HG02678 (cell line): ENCODE measurements at regions not wholly inside any gene's neighbourhood (a gene's known extent, or its start where the extent isn't known, plus 50 kb on each side); places are given as distances from the start of the nearest gene placed in this dataset.

Source experiments
- ATAC-seq: cut with Tn5 transposase; IDR thresholded peaks from one replicate; pipeline ENCODE4 v1.9.1; 2021; ENCODE audit warnings: mild to moderate bottlenecking, moderate library complexity; ENCODE audit not compliant: unreplicated experiment

- no peak for ATAC-seq
These were observed 387.0 kb upstream of the KHDRBS2 start for GRCh38 chr6:62672989-62673388.

- ATAC-seq, result no peak
These were observed 384.6 kb upstream of the KHDRBS2 start for GRCh38 chr6:62670490-62671223.

GRCh38 chr6:62669831-62670230 lies 383.8 kb upstream of the KHDRBS2 start:
- ATAC-seq, result no peak

GRCh38 chr6:62652692-62653328 lies 366.8 kb upstream of the KHDRBS2 start:
- no peak for ATAC-seq

GRCh38 chr6:62645274-62645673 lies 359.2 kb upstream of the KHDRBS2 start:
- no peak for ATAC-seq

GRCh38 chr6:62640749-62641148 lies 354.7 kb upstream of the KHDRBS2 start:
- ATAC-seq, result no peak

- no peak for ATAC-seq
These were observed 340.6 kb upstream of the KHDRBS2 start for GRCh38 chr6:62626661-62627060.

- no peak for ATAC-seq
These were observed 338.0 kb upstream of the KHDRBS2 start for GRCh38 chr6:62623846-62624532.

- ATAC-seq, result no peak
These were observed 329.5 kb upstream of the KHDRBS2 start for GRCh38 chr6:62615366-62616015.

GRCh38 chr6:62614442-62614841 lies 328.4 kb upstream of the KHDRBS2 start:
- no peak for ATAC-seq

- no peak for ATAC-seq
These were observed 327.9 kb upstream of the KHDRBS2 start for GRCh38 chr6:62613928-62614327.

- no peak for ATAC-seq
These were observed 326.4 kb upstream of the KHDRBS2 start for GRCh38 chr6:62612471-62612870.

- ATAC-seq, result no peak
These were observed 284.3 kb upstream of the KHDRBS2 start for GRCh38 chr6:62570372-62570771.

GRCh38 chr6:62541502-62541901 lies 255.5 kb upstream of the KHDRBS2 start:
- ATAC-seq, result no peak

- ATAC-seq, result no peak
These were observed 245.0 kb upstream of the KHDRBS2 start for GRCh38 chr6:62530985-62531384.

GRCh38 chr6:62528894-62529526 lies 243.0 kb upstream of the KHDRBS2 start:
- ATAC-seq, result no peak

- ATAC-seq, result no peak
These were observed 237.6 kb upstream of the KHDRBS2 start for GRCh38 chr6:62523630-62524029.

- ATAC-seq, result no peak
These were observed 233.5 kb upstream of the KHDRBS2 start for GRCh38 chr6:62519574-62519973.

GRCh38 chr6:62516291-62517141 lies 230.5 kb upstream of the KHDRBS2 start:
- no peak for ATAC-seq

GRCh38 chr6:62492192-62492822 lies 206.3 kb upstream of the KHDRBS2 start:
- ATAC-seq, result no peak
